Activated CD8-positive, alpha-beta memory T cell treated with anti-CD3 and anti-CD28 coated beads, Interleukin-2, amount 50 U/mL, for 1 hour (primary cell): ENCODE measurements at regions not wholly inside any gene's neighbourhood (a gene's known extent, or its start where the extent isn't known, plus 50 kb on each side); places are given as distances from the start of the nearest gene placed in this dataset.

Experiments
- DNase-seq: peaks from one replicate; pipeline ENCODE4 v3.0.0-alpha.2; 2020; ENCODE audit errors: extremely low read depth

GRCh38 chr3:18675197-18675596 is 250.1 kb upstream of the SATB1 start:
- DNase-seq, result no peak

- DNase-seq, result no peak
These were observed 247.4 kb upstream of the SATB1 start for GRCh38 chr3:18672561-18672960.

GRCh38 chr3:18670759-18671158 is 245.6 kb upstream of the SATB1 start:
- no peak for DNase-seq

- no peak for DNase-seq
These were observed 244.2 kb upstream of the SATB1 start for GRCh38 chr3:18669374-18669773.

DNA sequence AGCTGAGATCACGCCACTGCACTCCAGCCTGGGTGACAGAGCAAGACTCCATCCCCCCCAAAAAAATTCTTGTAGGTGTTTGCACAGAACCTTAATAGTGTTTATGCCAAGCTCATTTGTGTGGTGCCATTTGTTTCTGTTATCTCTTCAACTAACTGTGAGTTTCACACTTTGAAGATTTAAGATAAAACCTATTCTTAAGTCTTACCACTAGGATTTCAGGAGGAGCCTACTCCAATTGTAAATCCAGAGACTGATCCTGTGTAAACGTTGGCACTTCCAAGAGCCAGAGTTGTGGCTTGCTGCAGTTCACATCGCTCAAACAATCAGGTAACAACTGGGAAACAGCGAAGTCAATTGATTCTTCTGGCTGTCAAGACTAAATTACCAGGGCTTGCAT is 242.4 kb upstream of the SATB1 start:
- no peak for DNase-seq

GRCh38 chr3:18666655-18667054 is 241.5 kb upstream of the SATB1 start:
- no peak for DNase-seq

- DNase-seq, result no peak
These were observed 234.9 kb upstream of the SATB1 start for GRCh38 chr3:18660059-18660458.

DNA sequence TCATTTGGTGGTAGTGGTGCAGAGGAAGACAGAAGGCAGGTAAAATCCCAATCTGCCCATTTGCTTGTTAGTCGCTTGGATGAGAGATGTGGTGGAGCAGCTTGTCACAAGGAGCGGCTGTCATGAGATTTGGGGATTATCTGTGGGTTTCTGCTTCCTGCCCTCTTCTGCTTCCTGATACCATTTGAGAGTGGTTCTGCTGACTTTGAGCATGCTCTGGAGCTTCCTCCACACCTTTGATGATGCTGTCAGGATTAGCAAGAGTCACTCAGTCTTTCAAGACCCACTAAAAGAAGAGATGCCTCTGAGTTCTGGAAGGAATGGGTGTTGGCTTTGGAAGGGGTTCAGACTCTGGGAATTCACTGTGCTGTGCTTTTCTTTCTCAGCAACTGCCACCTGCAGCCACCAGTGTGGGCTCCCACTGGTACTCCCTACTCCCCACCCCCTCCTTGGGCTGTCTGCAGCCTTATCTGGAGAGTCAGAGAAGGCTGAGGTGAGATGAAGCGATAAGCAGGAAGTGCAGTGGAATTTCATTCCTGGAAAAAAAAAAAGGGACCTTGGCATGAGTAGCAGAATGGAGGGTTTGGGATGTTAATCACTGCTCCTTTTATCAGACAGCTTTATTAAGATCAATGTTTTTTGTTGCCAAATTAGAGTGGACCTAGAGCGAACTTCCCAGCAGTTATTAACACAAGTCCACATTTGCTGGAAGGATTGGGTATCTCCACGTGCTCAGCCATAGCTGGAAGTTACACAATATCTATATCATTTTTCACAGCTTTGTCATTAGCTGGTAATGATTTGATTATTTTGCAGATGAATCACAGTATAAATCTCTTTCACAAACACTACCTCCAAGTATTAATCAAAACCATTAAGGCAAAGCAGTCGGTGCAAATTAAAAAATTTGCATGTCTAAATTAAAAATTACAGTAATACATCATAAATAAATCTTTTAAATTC is 233.0 kb upstream of the SATB1 start:
- DNase-seq, result no peak

- no peak for DNase-seq
These were observed 231.7 kb upstream of the SATB1 start for GRCh38 chr3:18656866-18657265.

DNA sequence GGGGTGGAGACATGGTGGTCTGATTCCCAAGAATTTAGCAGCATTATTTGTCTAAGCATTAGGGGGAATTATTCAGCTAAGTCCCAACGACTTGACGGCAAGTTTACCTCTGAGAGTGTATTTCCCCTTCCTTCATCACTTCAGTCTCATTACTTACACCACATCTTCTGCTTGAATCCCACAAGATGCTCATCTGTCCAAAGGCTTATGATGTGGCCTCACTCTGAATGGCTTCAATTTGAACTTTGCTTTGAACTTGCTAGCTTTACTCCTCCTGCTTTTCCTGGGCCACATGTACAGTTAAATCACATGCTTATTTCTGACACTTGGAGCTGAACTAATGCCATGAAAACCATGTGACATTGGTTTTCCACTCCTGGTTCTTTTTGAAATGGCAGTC is 231.3 kb upstream of the SATB1 start:
- no peak for DNase-seq

DNA sequence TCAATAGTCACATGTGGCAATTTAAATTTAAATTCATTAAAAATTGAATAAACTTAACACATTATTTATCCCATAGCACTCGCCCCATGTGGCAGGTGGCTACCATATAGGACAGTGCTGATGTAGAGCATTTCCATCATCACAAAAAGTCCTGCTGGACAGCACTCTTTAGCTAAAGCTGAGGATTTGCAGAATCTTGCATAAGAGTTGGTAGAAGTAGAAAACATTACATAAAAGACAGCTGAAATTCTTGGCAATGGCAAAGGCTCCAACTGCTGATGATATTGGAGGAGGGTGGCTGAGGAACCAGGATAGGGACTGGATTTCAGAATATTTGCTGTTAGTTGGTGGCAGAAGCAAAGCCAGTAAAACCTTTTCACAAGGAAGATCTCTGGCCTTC is 230.7 kb upstream of the SATB1 start:
- DNase-seq, result no peak

DNA sequence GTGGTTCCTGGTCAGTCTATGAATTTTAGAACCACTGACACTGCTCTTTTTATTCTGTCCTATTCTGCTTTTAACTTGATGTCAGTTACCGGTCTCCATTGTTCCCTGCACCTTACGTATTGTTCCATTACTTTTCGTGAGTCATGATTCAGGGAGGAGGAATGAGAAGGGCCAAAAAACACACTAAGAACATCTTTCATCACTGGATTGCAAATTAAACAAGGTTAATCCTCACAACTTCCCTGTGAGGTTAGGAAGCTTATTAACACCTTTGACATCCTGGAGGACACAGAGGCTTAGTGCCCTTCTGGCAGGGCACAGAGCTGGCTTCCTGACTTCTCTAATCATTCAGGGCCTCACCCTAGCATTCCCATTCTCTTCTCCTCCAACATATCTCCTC is 227.6 kb upstream of the SATB1 start:
- DNase-seq, result no peak

GRCh38 chr3:18650731-18651130 is 225.6 kb upstream of the SATB1 start:
- no peak for DNase-seq

- DNase-seq, result no peak
These were observed 224.7 kb upstream of the SATB1 start for GRCh38 chr3:18649666-18650363.

DNA sequence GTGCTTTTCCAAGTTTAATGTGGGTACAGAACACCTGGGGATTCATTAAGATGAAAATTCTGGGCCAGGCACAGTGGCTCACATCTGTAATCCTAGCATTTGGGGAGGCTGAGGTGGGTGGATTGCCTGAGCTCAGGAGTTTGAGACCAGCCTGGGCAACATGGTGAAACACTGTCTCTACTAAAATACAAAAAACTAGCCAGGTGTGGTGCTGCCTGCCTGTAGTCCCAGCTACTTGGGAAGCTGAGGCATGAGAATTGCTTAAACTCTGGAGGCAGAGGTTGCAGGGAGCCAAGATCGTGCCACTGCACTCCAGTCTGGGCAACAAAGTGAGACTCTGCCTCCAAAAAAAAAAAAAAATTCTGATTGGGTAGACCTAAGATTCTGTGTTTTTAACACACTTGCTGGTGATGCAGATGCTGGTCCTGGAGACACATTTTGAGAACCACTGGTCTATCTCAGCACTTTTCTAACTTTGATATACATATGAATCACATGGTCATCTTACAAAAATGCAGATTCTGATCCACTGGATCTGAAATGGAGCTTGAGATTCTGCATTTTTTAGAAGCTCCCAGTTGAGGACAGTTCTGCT is 223.8 kb upstream of the SATB1 start:
- DNase-seq, result no peak

DNA sequence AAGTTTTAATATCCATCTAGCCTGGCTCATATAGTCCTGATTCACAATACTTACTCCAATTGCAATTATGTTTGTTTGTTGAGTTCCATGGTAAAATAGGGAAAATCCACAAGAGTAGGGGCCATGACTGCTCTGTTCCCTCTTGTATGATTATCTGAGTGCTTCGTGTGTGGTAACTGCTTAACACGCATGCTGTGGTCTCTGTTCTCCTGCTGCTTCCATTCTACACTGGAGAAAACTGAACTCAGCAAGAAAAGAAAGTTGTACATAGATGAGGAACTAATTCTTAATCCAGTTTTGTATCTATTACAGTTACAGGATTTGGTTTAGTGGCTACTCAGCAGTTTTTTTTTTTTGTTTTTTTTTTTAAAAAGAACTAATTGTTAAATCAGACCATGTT is 223.0 kb upstream of the SATB1 start:
- DNase-seq, result no peak

GRCh38 chr3:18645619-18646018 is 220.5 kb upstream of the SATB1 start:
- DNase-seq, result no peak

DNA sequence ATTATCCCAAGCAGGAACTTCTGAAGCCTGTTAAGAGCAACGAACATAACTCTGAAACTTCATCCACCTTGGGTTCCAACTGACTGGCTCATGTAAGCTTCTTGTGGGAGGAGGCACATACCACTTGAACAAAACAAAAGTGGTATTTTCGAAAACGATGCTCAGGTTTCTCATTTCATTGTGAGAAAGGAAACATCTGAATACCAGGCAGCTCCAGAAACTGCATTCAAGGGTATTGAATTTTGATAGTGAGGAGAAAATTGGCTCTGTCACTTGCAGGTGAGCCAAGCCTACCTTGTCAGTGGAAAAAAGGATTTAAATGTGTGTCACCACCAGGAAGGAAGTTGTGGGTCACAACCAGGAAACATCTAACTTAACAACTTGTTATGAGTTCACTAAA is 218.1 kb upstream of the SATB1 start:
- no peak for DNase-seq

GRCh38 chr3:18641916-18642315 is 216.8 kb upstream of the SATB1 start:
- no peak for DNase-seq

- DNase-seq, result no peak
These were observed 210.1 kb upstream of the SATB1 start for GRCh38 chr3:18635215-18635614.

DNA sequence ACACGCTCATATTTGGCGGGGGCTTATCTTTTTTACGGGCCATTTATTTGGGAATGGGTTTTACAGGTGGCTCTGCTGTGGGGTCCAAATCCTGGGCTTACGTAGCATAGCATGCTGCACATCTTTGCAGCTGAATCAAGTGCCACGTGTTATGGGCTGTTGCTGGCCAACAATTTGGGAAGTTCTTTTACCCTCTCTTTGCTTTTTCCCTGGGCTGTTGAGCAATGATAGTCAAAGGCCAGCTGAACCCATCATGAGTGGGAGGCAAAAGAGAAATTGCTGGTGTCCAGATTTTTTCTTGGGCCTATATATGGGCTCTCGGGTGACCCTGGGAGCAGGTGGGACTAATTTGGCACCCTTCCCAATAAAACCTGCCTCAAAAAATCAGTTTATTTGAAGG is 209.3 kb upstream of the SATB1 start:
- no peak for DNase-seq

- no peak for DNase-seq
These were observed 207.9 kb upstream of the SATB1 start for GRCh38 chr3:18633002-18633401.

GRCh38 chr3:18630295-18630694 is 205.2 kb upstream of the SATB1 start:
- DNase-seq, result no peak
